Neural progenitor cell (in vitro differentiated cells): ENCODE measurements at regions not wholly inside any gene's neighbourhood (a gene's known extent, or its start where the extent isn't known, plus 50 kb on each side); places are given as distances from the start of the nearest gene placed in this dataset.

Experiments
- DNase-seq: peaks from one replicate; pipeline ENCODE4 v3.0.0-alpha.2; 2016; ENCODE audit warnings: low spot score
- H2AFZ ChIP-seq: fragments of 200-600 bp; sonication (generic); replicated peaks from 2 replicates; pipeline ENCODE4 v1.6.1; 2016; ENCODE audit warnings: antibody characterized with exemption
- H3F3A ChIP-seq: fragments of 200-600 bp; sonication (generic); 2 replicates; pipeline ENCODE4 v1.6.1; 2016; ENCODE audit warnings: antibody characterized with exemption, low read depth
- H3K27ac ChIP-seq: fragments of 200-600 bp; sonication (generic); 2 replicates; pipeline ENCODE4 v1.5.1; 2016; ENCODE audit warnings: mild to moderate bottlenecking
- H3K27me3 ChIP-seq: fragments of 200-600 bp; sonication (generic); 2 replicates; pipeline ENCODE4 v1.6.1; 2016; ENCODE audit warnings: mild to moderate bottlenecking, moderate library complexity
- H3K36me3 ChIP-seq: fragments of 200-600 bp; sonication (generic); 2 replicates; pipeline ENCODE4 v1.5.1; 2016
- H3K4me1 ChIP-seq: fragments of 200-600 bp; sonication (generic); 2 replicates; pipeline ENCODE4 v1.6.1; 2016; ENCODE audit warnings: mixed run types
- H3K4me2 ChIP-seq: fragments of 200-600 bp; sonication (generic); 2 replicates; pipeline ENCODE4 v1.6.1; 2016
- H3K4me3 ChIP-seq: fragments of 200-600 bp; sonication (generic); 2 replicates; pipeline ENCODE4 v1.5.1; 2016
- H3K79me2 ChIP-seq: fragments of 200-600 bp; sonication (generic); 2 replicates; pipeline ENCODE4 v1.6.1; 2016; ENCODE audit warnings: low read depth
- H3K9ac ChIP-seq: fragments of 200-600 bp; sonication (generic); 2 replicates; pipeline ENCODE4 v1.6.1; 2016
- H3K9me3 ChIP-seq: fragments of 200-600 bp; sonication (generic); 2 replicates; pipeline ENCODE4 v1.5.1; 2016; ENCODE audit warnings: low read depth
- H4K20me1 ChIP-seq: fragments of 200-600 bp; sonication (generic); 2 replicates; pipeline ENCODE4 v1.6.1; 2016; ENCODE audit warnings: low read depth
- H3K27ac Mint-ChIP-seq: 3 replicates; pipeline ENCODE4 v1.8.0; 2021; ENCODE audit warnings: mixed read lengths
- H3K27me3 Mint-ChIP-seq: 2 replicates; pipeline ENCODE4 v1.8.0; 2022; ENCODE audit warnings: low read depth, mild to moderate bottlenecking, inconsistent platforms, moderate library complexity, mixed read lengths; ENCODE audit not compliant: insufficient read depth
- H3K36me3 Mint-ChIP-seq: 3 replicates; pipeline ENCODE4 v1.8.0; 2021; ENCODE audit warnings: mixed read lengths
- H3K4me1 Mint-ChIP-seq: 3 replicates; pipeline ENCODE4 v1.8.0; 2021; ENCODE audit warnings: mixed read lengths
- H3K4me3 Mint-ChIP-seq: 3 replicates; pipeline ENCODE4 v1.8.0; 2021; ENCODE audit warnings: mild to moderate bottlenecking, moderate library complexity, mixed read lengths
- H3K9me3 Mint-ChIP-seq: 3 replicates; pipeline ENCODE4 v1.8.0; 2020; ENCODE audit warnings: mixed read lengths
- EZH2 ChIP-seq: fragments of 200-600 bp; sonication (generic); IDR thresholded peaks from 2 replicates; pipeline ENCODE4 v1.6.1; 2017; ENCODE audit warnings: antibody characterized with exemption, mild to moderate bottlenecking, moderate library complexity
- EZH2phosphoT487 ChIP-seq: fragments of 200-600 bp; sonication (generic); IDR thresholded peaks from 2 replicates; pipeline ENCODE4 v1.6.1; 2017; ENCODE audit warnings: antibody characterized with exemption
- TF ChIP-seq, protein P1 (sequence below): fragments of 200-600 bp; sonication (generic); IDR thresholded peaks from 2 replicates; pipeline ENCODE4 v1.5.1; 2017; ENCODE audit warnings: antibody characterized with exemption, mild to moderate bottlenecking

DNA sequence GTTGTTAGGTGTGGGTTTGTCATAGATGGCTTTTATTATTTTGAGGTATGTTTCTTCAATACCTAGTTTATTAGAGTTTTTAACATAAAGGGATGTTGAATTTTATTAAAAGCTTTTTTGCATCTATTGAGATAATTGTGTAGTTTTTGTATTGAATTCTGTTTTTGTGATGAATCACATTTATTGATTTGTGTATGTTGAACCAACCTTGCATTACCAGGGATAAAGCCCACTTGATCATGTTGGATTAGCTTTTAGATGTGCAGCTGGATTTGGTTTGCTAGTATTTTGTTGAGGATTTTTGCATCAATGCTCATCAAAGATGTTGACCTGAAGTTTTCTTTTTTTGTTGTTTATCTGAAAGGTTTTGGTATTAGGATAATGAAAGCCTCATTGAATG is 328.2 kb downstream of the ADCYAP1 start:
- Histone ChIP-seq H3K36me3 (no peaks in the 10 kb centered on the region), H3K79me2 (no peaks in the 10 kb centered on the region), H2AFZ (no peak overlapping the region), H3K4me1 (no peaks in the 10 kb centered on the region), H3K27ac (no peak overlapping the region), H3F3A (no peaks in the 10 kb centered on the region), H4K20me1 (no peaks in the 10 kb centered on the region), H3K4me2 (no peak overlapping the region), H3K27me3 (no peaks in the 10 kb centered on the region), H3K9me3 (peaks cover 5% of the 10 kb centered on the region), H3K4me3 (no peak overlapping the region), H3K9ac (no peak overlapping the region)
- Mint-ChIP-seq H3K4me3 (no peak overlapping the region), H3K36me3 (no peaks in the 10 kb centered on the region), H3K27me3 (no peaks in the 10 kb centered on the region), H3K27ac (no peak overlapping the region), H3K9me3 (peaks cover 13% of the 10 kb centered on the region), H3K4me1 (no peaks in the 10 kb centered on the region)
- TF ChIP-seq EZH2phosphoT487 (no peak), EZH2 (no peak)
- TF ChIP-seq, protein P1, sequence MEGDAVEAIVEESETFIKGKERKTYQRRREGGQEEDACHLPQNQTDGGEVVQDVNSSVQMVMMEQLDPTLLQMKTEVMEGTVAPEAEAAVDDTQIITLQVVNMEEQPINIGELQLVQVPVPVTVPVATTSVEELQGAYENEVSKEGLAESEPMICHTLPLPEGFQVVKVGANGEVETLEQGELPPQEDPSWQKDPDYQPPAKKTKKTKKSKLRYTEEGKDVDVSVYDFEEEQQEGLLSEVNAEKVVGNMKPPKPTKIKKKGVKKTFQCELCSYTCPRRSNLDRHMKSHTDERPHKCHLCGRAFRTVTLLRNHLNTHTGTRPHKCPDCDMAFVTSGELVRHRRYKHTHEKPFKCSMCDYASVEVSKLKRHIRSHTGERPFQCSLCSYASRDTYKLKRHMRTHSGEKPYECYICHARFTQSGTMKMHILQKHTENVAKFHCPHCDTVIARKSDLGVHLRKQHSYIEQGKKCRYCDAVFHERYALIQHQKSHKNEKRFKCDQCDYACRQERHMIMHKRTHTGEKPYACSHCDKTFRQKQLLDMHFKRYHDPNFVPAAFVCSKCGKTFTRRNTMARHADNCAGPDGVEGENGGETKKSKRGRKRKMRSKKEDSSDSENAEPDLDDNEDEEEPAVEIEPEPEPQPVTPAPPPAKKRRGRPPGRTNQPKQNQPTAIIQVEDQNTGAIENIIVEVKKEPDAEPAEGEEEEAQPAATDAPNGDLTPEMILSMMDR, result no peak
- no peak for DNase-seq

DNA sequence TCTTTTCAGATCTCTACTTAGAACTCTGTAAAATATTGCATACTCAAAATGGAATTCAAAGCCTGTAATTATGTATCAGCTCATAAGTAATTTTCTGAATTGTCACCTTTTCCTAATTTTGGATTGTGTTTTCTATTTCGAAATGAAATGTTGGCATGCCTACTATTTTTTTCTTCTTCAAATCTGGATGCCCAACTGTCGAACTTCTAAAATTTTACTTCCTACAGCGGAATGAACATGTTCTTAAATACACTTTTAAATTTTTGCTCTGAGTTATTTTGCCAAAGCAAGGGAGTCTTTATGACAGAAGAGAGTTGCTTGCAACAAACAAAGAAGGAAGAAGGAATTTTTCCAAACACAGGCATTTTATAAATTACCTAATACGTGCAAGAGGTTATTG is 336.0 kb downstream of the ADCYAP1 start:
- Histone ChIP-seq H3F3A (no peaks in the 10 kb centered on the region), H3K4me1 (no peaks in the 10 kb centered on the region), H4K20me1 (no peaks in the 10 kb centered on the region), H3K4me3 (no peak overlapping the region), H2AFZ (no peak overlapping the region), H3K9me3 (no peaks in the 10 kb centered on the region), H3K27ac (no peak overlapping the region), H3K36me3 (no peaks in the 10 kb centered on the region), H3K4me2 (no peak overlapping the region), H3K79me2 (no peaks in the 10 kb centered on the region), H3K27me3 (no peaks in the 10 kb centered on the region), H3K9ac (no peak overlapping the region)
- H3K4me1 Mint-ChIP-seq, result no peaks in the 10 kb centered on the region
- DNase-seq, result no peak
- H3K9me3 Mint-ChIP-seq, result no peaks in the 10 kb centered on the region
- no peaks in the 10 kb centered on the region for H3K27me3 Mint-ChIP-seq
- TF ChIP-seq, protein P1, result no peak
- TF ChIP-seq EZH2phosphoT487 (no peak), EZH2 (no peak)
- H3K36me3 Mint-ChIP-seq, result no peaks in the 10 kb centered on the region
- H3K4me3 Mint-ChIP-seq, result no peak overlapping the region
- no peak overlapping the region for H3K27ac Mint-ChIP-seq

DNA sequence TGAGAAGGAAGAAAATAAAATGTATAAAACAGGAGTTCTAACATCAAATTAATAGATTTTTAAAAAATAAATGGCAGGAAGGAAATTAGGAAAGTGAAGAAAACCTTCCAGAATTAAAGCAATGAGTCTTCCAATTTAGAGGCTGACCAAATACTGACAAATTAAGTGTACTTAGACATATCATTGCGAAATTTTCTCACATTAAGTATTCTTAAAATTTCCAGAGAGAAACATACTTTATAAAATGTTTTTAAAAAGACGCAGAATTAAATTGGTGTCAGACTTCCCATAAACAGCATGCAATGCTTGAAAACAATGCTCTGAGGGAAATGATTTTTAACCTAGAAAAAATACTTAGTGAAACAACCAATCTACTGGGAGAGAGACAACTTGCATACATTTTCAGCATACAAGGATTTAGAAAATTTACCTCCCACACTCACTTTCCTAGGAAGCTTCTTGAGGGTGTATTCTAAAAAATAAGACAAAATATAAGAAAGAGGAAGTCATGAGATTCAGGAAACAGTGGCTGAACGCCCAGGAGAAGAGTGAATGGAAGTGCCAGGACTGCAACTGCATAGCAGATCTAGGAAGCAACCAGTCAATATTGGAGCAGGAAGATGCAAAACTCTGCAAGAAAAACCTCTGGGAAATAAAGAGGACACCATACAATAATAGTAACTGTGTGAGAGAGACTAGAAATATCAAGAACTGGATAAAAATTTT is 339.9 kb downstream of the ADCYAP1 start:
- Mint-ChIP-seq H3K9me3 (no peaks in the 10 kb centered on the region), H3K27ac (no peak overlapping the region), H3K4me1 (no peaks in the 10 kb centered on the region), H3K27me3 (peaks cover under 1% of the 10 kb centered on the region), H3K4me3 (no peak overlapping the region), H3K36me3 (no peaks in the 10 kb centered on the region)
- H2AFZ ChIP-seq, result no peak overlapping the region
- no peaks in the 10 kb centered on the region for H4K20me1 ChIP-seq
- H3F3A ChIP-seq, result no peaks in the 10 kb centered on the region
- H3K27me3 ChIP-seq, result no peaks in the 10 kb centered on the region
- H3K4me2 ChIP-seq, result no peak overlapping the region
- no peaks in the 10 kb centered on the region for H3K36me3 ChIP-seq
- H3K9me3 ChIP-seq, result no peaks in the 10 kb centered on the region
- H3K79me2 ChIP-seq, result no peaks in the 10 kb centered on the region
- no peaks in the 10 kb centered on the region for H3K4me1 ChIP-seq
- H3K9ac ChIP-seq, result no peak overlapping the region
- H3K4me3 ChIP-seq, result no peak overlapping the region
- H3K27ac ChIP-seq, result no peak overlapping the region
- no peak for TF ChIP-seq EZH2
- TF ChIP-seq, protein P1, result no peak
- no peak for DNase-seq
